Osteoblast (primary cell): ENCODE measurements at regions not wholly inside any gene's neighbourhood (a gene's known extent, or its start where the extent isn't known, plus 50 kb on each side); places are given as distances from the start of the nearest gene placed in this dataset.
A peak's percentile ranks its signal among the peaks of the same experiment; 100 is the strongest.
"Not testable (repeated sequence)": the region's sequence is repeated elsewhere in the genome, so short reads cannot be mapped to it uniquely, and the experiment has no call there.

Source experiments
- DNase-seq: peaks from one replicate; pipeline ENCODE4 v3.0.0; 2011; ENCODE audit warnings: low spot score, mixed read lengths; ENCODE audit not compliant: insufficient read length; ENCODE audit errors: missing footprints
- H2AFZ ChIP-seq: 2 replicates; pipeline ENCODE4 v1.6.0; 2011; ENCODE audit warnings: mild to moderate bottlenecking, low read length
- H3K27ac ChIP-seq: 2 replicates; pipeline ENCODE4 v1.5.1; 2011; ENCODE audit warnings: mild to moderate bottlenecking, low read depth, low read length, moderate library complexity
- H3K27me3 ChIP-seq: 2 replicates; pipeline ENCODE4 v1.6.0; 2012; ENCODE audit warnings: mild to moderate bottlenecking, control low read depth, inconsistent platforms, low read length, moderate library complexity; ENCODE audit not compliant: insufficient read depth
- H3K36me3 ChIP-seq: 2 replicates; pipeline ENCODE4 v1.5.1; 2011; ENCODE audit warnings: mild to moderate bottlenecking, low read length, control low read depth, moderate library complexity; ENCODE audit not compliant: insufficient read depth
- H3K4me1 ChIP-seq: 2 replicates; pipeline ENCODE4 v1.5.1; 2011; ENCODE audit warnings: mild to moderate bottlenecking, low read length, control low read depth, moderate library complexity; ENCODE audit not compliant: insufficient read depth
- H3K4me2 ChIP-seq: 2 replicates; pipeline ENCODE4 v1.6.0; 2011; ENCODE audit warnings: mild to moderate bottlenecking, low read length; ENCODE audit not compliant: insufficient read depth
- H3K4me3 ChIP-seq: fragments of 200-600 bp; sonication (generic); 3 replicates; pipeline ENCODE4 v1.5.1; 2012; ENCODE audit warnings: mild to moderate bottlenecking, low read length, inconsistent platforms; ENCODE audit not compliant: insufficient read depth
- H3K79me2 ChIP-seq: 2 replicates; pipeline ENCODE4 v1.6.0; 2012; ENCODE audit warnings: mild to moderate bottlenecking, low read length, control low read depth, inconsistent platforms; ENCODE audit not compliant: insufficient read depth
- H3K9me3 ChIP-seq: 2 replicates; pipeline ENCODE4 v1.5.1; 2011; ENCODE audit warnings: low read depth, low read length, control low read depth
- H4K20me1 ChIP-seq: 2 replicates; pipeline ENCODE4 v1.6.0; 2012; ENCODE audit warnings: mild to moderate bottlenecking, low read length, control low read depth; ENCODE audit not compliant: insufficient read depth
- TF ChIP-seq, protein P1 (sequence below): IDR thresholded peaks from 2 replicates; pipeline ENCODE4 v1.5.1; 2011; ENCODE audit warnings: mild to moderate bottlenecking, low read depth, low read length, moderate library complexity; ENCODE audit errors: extremely low read depth

DNA sequence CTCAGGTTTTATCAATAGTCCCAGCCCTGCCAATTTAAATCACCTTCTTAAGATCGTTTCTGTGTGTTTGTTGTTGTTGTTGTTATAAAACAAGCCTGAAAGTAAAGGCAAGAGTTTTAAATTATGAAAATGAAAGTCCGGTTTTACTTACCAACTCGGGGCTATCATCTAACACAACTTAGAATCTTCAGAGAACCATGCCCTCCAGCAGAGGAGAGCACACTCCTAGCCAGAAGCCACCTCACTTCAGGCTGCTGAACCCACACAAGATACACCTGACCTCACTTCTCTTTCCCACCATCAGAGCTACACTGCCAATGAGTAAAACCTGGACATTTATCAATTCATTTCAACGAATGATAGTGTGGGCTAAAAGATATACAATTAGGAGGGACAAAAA lies 335.2 kb downstream of the IRS1 start:
- Histone ChIP-seq H3K27ac (no peak overlapping the region), H4K20me1 (no peaks in the 10 kb centered on the region), H2AFZ (peak overlapping the region; percentile 60), H3K79me2 (no peaks in the 10 kb centered on the region), H3K9me3 (no peaks in the 10 kb centered on the region), H3K4me1 (no peaks in the 10 kb centered on the region), H3K36me3 (no peaks in the 10 kb centered on the region), H3K4me2 (no peak overlapping the region), H3K27me3 (no peaks in the 10 kb centered on the region), H3K4me3 (no peak overlapping the region)
- no peak for DNase-seq
- TF ChIP-seq, protein P1, sequence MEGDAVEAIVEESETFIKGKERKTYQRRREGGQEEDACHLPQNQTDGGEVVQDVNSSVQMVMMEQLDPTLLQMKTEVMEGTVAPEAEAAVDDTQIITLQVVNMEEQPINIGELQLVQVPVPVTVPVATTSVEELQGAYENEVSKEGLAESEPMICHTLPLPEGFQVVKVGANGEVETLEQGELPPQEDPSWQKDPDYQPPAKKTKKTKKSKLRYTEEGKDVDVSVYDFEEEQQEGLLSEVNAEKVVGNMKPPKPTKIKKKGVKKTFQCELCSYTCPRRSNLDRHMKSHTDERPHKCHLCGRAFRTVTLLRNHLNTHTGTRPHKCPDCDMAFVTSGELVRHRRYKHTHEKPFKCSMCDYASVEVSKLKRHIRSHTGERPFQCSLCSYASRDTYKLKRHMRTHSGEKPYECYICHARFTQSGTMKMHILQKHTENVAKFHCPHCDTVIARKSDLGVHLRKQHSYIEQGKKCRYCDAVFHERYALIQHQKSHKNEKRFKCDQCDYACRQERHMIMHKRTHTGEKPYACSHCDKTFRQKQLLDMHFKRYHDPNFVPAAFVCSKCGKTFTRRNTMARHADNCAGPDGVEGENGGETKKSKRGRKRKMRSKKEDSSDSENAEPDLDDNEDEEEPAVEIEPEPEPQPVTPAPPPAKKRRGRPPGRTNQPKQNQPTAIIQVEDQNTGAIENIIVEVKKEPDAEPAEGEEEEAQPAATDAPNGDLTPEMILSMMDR = no peak

- DNase-seq = no peak
- Histone ChIP-seq H2AFZ (no peak overlapping the region), H3K27me3 (no peaks in the 10 kb centered on the region), H4K20me1 (no peaks in the 10 kb centered on the region), H3K9me3 (no peaks in the 10 kb centered on the region), H3K4me3 (no peak overlapping the region), H3K27ac (no peak overlapping the region), H3K4me1 (no peaks in the 10 kb centered on the region), H3K4me2 (no peak overlapping the region), H3K79me2 (no peaks in the 10 kb centered on the region), H3K36me3 (no peaks in the 10 kb centered on the region)
- TF ChIP-seq, protein P1 = no peak
These were observed 336.5 kb downstream of the IRS1 start for GRCh38 chr2:226463154-226463553.

DNA sequence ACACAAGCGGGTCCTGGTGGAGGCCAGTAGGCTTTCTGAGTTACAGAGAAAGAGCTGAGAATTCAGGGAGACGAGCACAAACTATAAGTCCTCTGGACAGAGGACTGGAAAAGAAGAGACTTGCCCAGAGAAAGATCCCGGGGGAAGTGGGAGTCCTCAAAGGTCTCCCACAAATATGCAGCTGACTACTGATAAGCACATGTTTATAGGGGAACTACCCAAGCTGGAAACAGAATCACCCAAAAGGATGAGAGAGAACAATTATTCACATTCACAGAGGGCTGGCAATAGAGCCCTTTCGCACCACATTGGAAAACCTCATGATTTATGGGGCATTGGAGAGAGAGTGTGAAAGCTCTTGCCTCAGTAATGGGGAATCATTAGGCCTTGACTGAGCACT lies 337.6 kb downstream of the IRS1 start:
- no peak for DNase-seq
- no peaks in the 10 kb centered on the region for H3K27me3 ChIP-seq
- H3K4me3 ChIP-seq = no peak overlapping the region
- H3K4me2 ChIP-seq = no peak overlapping the region
- H3K4me1 ChIP-seq = no peaks in the 10 kb centered on the region
- TF ChIP-seq, protein P1 = no peak
- H3K36me3 ChIP-seq = no peaks in the 10 kb centered on the region
- H4K20me1 ChIP-seq = no peaks in the 10 kb centered on the region
- no peak overlapping the region for H2AFZ ChIP-seq
- no peak overlapping the region for H3K27ac ChIP-seq
- H3K79me2 ChIP-seq = no peaks in the 10 kb centered on the region
- H3K9me3 ChIP-seq = no peaks in the 10 kb centered on the region

- not testable (repeated sequence) for H4K20me1 ChIP-seq, H3K79me2 ChIP-seq, H3K4me1 ChIP-seq, H2AFZ ChIP-seq, DNase-seq, H3K4me3 ChIP-seq, H3K27ac ChIP-seq, H3K4me2 ChIP-seq, H3K9me3 ChIP-seq, H3K27me3 ChIP-seq, H3K36me3 ChIP-seq
These were observed 343.5 kb downstream of the IRS1 start for GRCh38 chr2:226456144-226456543.
